Thoracic aorta (tissue), 2 donors: ENCODE measurements at regions not wholly inside any gene's neighbourhood (a gene's known extent, or its start where the extent isn't known, plus 50 kb on each side); places are given as distances from the start of the nearest gene placed in this dataset.

Experiments used
- ATAC-seq: fragments of 150-250 bp; one replicate; pipeline ENCODE4 v1.8.0; 2017; ENCODE audit warnings: low read depth; ENCODE audit not compliant: insufficient number of reproducible peaks, low FRiP score
- DNase-seq: peaks from one replicate; pipeline ENCODE4 v3.0.0-alpha.2; 2020; ENCODE audit warnings: low spot score
- H3K27ac ChIP-seq, 2 donors: fragments of 200-600 bp; sonication (generic); 1 replicate in 1 of 2; 2 replicates in 1 of 2; pipeline ENCODE4 v1.5.1; 2016; ENCODE audit warnings: mild to moderate bottlenecking in 2 of 2, moderate library complexity in 2 of 2
- H3K27me3 ChIP-seq: fragments of 200-600 bp; sonication (generic); replicated peaks from 2 replicates; pipeline ENCODE4 v1.6.0; 2016; ENCODE audit warnings: mild to moderate bottlenecking; ENCODE audit not compliant: insufficient read depth
- H3K36me3 ChIP-seq: fragments of 200-600 bp; sonication (generic); one replicate; pipeline ENCODE4 v1.5.1; 2016
- H3K4me1 ChIP-seq, 2 donors: fragments of 200-600 bp; sonication (generic); 1 replicate in 1 of 2; 2 replicates in 1 of 2; pipeline versions ENCODE4 v1.5.1 to v1.6.0; 2016; ENCODE audit warnings: low read depth in 2 of 2, mild to moderate bottlenecking in 1 of 2; ENCODE audit not compliant: control insufficient read depth in 1 of 2
- H3K4me3 ChIP-seq: fragments of 200-600 bp; sonication (generic); 2 replicates; pipeline ENCODE4 v1.5.1; 2016; ENCODE audit warnings: mild to moderate bottlenecking
- H3K9me3 ChIP-seq: fragments of 200-600 bp; sonication (generic); 2 replicates; pipeline ENCODE4 v1.5.1; 2016
- CTCF ChIP-seq: fragments of 200-600 bp; sonication (generic); IDR thresholded peaks from one replicate; pipeline ENCODE4 v1.5.1; 2019; ENCODE audit warnings: antibody characterized with exemption

DNA sequence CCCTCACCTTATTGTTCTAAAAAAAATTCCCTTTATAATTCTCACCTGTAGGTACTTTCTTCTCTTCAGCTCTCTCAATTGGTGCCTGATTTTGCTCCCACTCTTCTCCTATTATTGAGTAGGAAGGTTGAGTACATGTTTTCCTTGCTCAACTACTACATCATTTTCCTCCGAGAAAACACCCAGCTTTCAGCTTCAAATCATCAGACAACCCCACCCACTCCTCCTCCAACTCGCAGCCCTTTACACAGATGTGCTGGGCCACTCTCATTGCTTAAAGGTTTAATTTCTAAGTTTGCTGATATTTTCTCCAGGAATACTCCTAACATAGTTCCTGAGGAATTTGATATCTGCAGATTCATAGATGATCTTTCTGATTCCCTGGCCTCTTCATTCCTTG lies 734.4 kb upstream of the ZEB2 start:
- no peak for ATAC-seq
- Histone ChIP-seq H3K4me3 (no peak overlapping the region), H3K36me3 (no peaks in the 10 kb centered on the region), H3K9me3 (no peaks in the 10 kb centered on the region), H3K4me1 (no peaks in the 10 kb centered on the region), H3K27ac (no peak overlapping the region), H3K27me3 (no peaks in the 10 kb centered on the region)
- TF ChIP-seq CTCF = no peak
- no peak for DNase-seq

GRCh38 chr2:145253492-145253891 lies 733.6 kb upstream of the ZEB2 start:
- ATAC-seq = no peak
- no peak overlapping the region for H3K27ac ChIP-seq
- H3K4me1 ChIP-seq = no peaks in the 10 kb centered on the region
- no peaks in the 10 kb centered on the region for H3K36me3 ChIP-seq
- no peak for DNase-seq
- no peaks in the 10 kb centered on the region for H3K9me3 ChIP-seq
- H3K4me3 ChIP-seq = no peak overlapping the region
- no peaks in the 10 kb centered on the region for H3K27me3 ChIP-seq
- no peak for TF ChIP-seq CTCF

DNA sequence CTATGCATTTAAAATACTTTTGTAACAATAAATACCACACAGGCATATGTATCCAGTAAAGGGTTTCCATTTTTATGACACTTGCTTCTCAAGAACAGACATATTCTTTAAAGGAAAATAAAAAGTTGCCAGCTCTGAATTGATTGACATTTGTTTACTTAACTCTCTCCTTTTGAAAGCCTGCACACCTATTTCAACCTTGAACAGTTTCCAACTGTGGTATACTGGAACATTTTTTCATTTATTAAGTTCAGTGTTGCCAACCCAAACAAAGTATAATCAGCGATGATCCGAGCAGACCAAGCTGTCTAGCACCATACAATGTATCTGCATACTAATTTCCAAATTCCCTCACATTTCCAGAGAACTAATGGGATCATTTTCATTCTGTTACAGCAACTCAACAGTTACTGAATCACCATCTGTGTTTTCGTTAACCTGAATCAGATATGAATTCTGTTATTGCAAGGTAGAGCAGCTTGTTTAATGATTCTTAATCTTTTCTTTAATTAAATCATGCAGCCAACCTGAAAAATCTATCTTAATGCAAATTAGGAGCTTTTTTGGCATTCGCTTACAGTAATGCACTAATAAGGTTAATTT lies 725.5 kb upstream of the ZEB2 start:
- Histone ChIP-seq H3K27ac (no peak overlapping the region), H3K36me3 (no peaks in the 10 kb centered on the region), H3K4me1 (no peaks in the 10 kb centered on the region), H3K27me3 (no peaks in the 10 kb centered on the region), H3K4me3 (no peak overlapping the region), H3K9me3 (no peaks in the 10 kb centered on the region)
- no peak for DNase-seq
- ATAC-seq = no peak
- no peak for TF ChIP-seq CTCF

DNA sequence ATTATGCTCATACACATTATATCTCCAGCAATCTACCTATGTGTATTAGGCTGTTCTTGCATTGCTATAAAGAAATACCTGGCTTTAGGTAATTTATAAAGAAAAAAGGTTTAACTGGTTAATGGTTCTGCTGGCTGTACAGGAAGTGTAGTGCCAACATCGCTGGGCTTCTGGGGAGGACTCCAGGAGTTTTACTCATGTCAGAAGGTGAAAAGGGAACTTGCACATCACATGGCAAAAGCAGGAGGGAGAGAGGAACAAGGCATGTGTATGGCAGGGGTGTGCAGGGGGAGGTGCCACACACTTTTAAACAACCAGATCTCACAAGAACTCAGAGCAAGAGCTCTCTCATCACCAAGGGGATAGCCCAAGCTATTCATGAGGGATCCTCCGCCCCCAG lies 715.4 kb upstream of the ZEB2 start:
- H3K27ac ChIP-seq = no peak overlapping the region
- H3K4me3 ChIP-seq = no peak overlapping the region
- no peak for TF ChIP-seq CTCF
- ATAC-seq = no peak
- no peaks in the 10 kb centered on the region for H3K27me3 ChIP-seq
- DNase-seq = no peak
- no peaks in the 10 kb centered on the region for H3K36me3 ChIP-seq
- no peaks in the 10 kb centered on the region for H3K9me3 ChIP-seq
- H3K4me1 ChIP-seq = no peaks in the 10 kb centered on the region

DNA sequence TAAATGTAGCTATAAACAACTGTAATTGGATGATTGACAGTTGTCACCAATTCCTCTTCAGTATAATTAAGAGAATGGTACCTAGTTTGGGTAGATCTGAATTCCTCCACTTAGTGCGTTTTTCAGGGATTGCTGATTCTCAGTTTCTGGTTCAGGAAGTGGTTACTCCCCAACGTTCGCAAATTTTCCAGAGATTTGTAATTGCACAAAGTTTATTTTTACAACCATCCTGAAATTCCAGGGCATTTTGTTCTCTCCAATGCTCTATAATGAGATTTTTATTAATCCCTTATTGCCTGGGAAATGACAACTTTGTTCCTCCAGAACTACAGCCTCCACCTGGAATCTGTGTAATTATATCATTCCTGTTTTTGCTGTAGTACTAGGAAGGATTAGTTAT lies 710.6 kb upstream of the ZEB2 start:
- Histone ChIP-seq H3K27ac (no peak overlapping the region), H3K9me3 (no peaks in the 10 kb centered on the region), H3K27me3 (no peaks in the 10 kb centered on the region), H3K4me3 (no peak overlapping the region), H3K36me3 (no peaks in the 10 kb centered on the region), H3K4me1 (no peaks in the 10 kb centered on the region)
- no peak for TF ChIP-seq CTCF
- no peak for DNase-seq
- ATAC-seq = no peak
